ENCODE measurements at regions not wholly inside any gene's neighbourhood (a gene's known extent, or its start where the extent isn't known, plus 50 kb on each side); places are given as distances from the start of the nearest gene placed in this dataset.

DNA sequence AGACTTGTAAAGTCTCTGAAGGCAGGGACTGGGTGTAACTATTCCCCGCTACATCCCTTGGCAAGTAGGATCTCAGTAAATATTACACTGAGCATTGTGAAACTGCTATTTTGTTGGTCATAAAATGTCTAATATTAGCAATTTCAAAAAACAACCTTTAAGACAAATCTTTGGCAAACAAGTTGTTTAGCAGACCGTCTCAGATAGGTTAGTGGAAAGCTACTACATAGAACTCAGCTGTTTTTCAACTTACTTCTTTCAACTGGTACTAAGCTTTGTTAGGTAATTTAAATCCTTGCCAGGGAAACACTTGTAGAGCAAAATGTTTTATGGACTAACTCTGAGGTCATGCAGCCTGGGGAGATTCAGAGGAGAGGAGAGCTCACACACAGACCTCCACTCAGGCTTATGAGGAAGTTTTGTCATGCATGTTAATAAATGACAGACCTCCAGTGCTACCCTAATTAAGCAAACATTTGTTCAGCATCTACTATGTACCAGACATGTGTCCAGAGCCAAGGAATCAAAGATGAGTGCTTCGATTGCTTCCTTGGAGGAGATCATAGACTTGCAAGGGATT, 61.6 kb upstream of the STAC start:
- no peaks in the 10 kb centered on the region for H3K36me3 Mint-ChIP-seq
- no peaks in the 10 kb centered on the region for H3K4me1 Mint-ChIP-seq
- no peak overlapping the region for H3K27ac Mint-ChIP-seq
- H3K27me3 Mint-ChIP-seq, result peaks cover 2% of the 10 kb centered on the region
- H3K4me3 Mint-ChIP-seq, result no peak overlapping the region
- ATAC-seq (ENCODE audit: low read depth), result no peak
- no peak for DNase-seq (ENCODE audit: low spot score in 2 of 2)
- H3K9me3 Mint-ChIP-seq, result peaks cover 10% of the 10 kb centered on the region

DNA sequence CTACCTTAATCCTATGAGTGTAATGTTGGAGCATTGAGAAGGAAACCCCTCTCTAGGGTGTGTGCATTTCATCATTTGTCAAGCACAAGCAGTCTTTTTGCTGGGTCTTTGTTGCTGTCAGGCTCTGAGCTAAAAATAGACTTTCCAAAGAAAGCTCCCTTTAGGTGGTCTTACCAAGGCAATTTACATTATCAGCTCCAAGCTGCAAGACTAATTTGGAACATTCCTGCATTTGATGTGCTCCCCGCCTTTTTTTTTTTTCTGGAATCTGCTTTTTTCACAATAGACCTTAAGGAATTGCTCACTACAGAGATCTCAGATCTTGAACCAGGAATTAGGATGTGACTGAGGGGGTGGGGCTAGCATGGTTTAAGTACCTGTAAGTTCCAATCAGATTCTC, 60.6 kb upstream of the STAC start:
- Mint-ChIP-seq H3K4me3 (no peak overlapping the region), H3K4me1 (no peaks in the 10 kb centered on the region), H3K36me3 (no peaks in the 10 kb centered on the region), H3K9me3 (peaks cover 8% of the 10 kb centered on the region), H3K27me3 (peaks cover 2% of the 10 kb centered on the region), H3K27ac (no peak overlapping the region)
- DNase-seq (ENCODE audit: low spot score in 2 of 2) (no peak), ATAC-seq (ENCODE audit: low read depth) (no peak)

All from memory B cell (primary cell).